Fibroblast of lung (primary cell): ENCODE measurements at regions not wholly inside any gene's neighbourhood (a gene's known extent, or its start where the extent isn't known, plus 50 kb on each side); places are given as distances from the start of the nearest gene placed in this dataset.
A peak's percentile ranks its signal among the peaks of the same experiment; 100 is the strongest.

Source experiments
- DNase-seq, 2 donors: peaks; one replicate each; pipeline versions ENCODE4 v3.0.0 to v3.0.0-alpha.2; 2010; ENCODE audit warnings: low read depth in 2 of 2
- H2AFZ ChIP-seq: 2 replicates; pipeline ENCODE4 v1.5.1; 2012; ENCODE audit warnings: low read length, control low read depth, inconsistent platforms
- H3K27ac ChIP-seq: 2 replicates; pipeline ENCODE4 v1.5.1; 2011; ENCODE audit warnings: low read length, control low read depth; ENCODE audit not compliant: insufficient read depth
- H3K27me3 ChIP-seq: 2 replicates; pipeline ENCODE4 v1.5.1; 2011; ENCODE audit warnings: mild to moderate bottlenecking, low read length; ENCODE audit not compliant: control insufficient read depth, insufficient read depth
- H3K36me3 ChIP-seq: 2 replicates; pipeline ENCODE4 v1.5.1; 2011; ENCODE audit warnings: low read length; ENCODE audit not compliant: control insufficient read depth, insufficient read depth
- H3K4me1 ChIP-seq: 2 replicates; pipeline ENCODE4 v1.5.1; 2011; ENCODE audit warnings: low read length; ENCODE audit not compliant: control insufficient read depth, insufficient read depth; ENCODE audit errors: extremely low read depth
- H3K4me2 ChIP-seq: 2 replicates; pipeline ENCODE4 v1.5.1; 2011; ENCODE audit warnings: low read length, control low read depth; ENCODE audit not compliant: insufficient read depth; ENCODE audit errors: extremely low read depth
- H3K4me3 ChIP-seq, 4 experiments: fragments of 200-600 bp in 1 of 4; sonication (generic) in 1 of 4; replicated peaks in 1 of 4; 2 replicates each; pipeline ENCODE4 v1.5.1; 2011 to 2016; ENCODE audit warnings: low read length in 4 of 4, low read depth in 3 of 4, mild to moderate bottlenecking in 3 of 4, control low read depth in 2 of 4, inconsistent platforms in 1 of 4, mixed read lengths in 1 of 4; ENCODE audit not compliant: insufficient read depth in 1 of 4; ENCODE audit errors: control extremely low read depth in 1 of 4
- H3K79me2 ChIP-seq: 2 replicates; pipeline ENCODE4 v1.5.1; 2012; ENCODE audit warnings: mild to moderate bottlenecking, low read length, inconsistent platforms; ENCODE audit not compliant: control insufficient read depth, insufficient read depth
- H3K9ac ChIP-seq: 2 replicates; pipeline ENCODE4 v1.5.1; 2011; ENCODE audit warnings: mild to moderate bottlenecking, low read length, control low read depth; ENCODE audit not compliant: insufficient read depth
- H3K9me3 ChIP-seq: 2 replicates; pipeline ENCODE4 v1.5.1; 2012; ENCODE audit warnings: low read depth, low read length; ENCODE audit not compliant: control insufficient read depth, insufficient read depth
- H4K20me1 ChIP-seq: 2 replicates; pipeline ENCODE4 v1.5.1; 2011; ENCODE audit warnings: low read length; ENCODE audit not compliant: control insufficient read depth, insufficient read depth; ENCODE audit errors: extremely low read depth
- EZH2 ChIP-seq: IDR thresholded peaks from 2 replicates; pipeline ENCODE4 v1.5.1; 2012; ENCODE audit warnings: low read length, control low read depth, mild to moderate bottlenecking; ENCODE audit errors: missing control alignments
- TF ChIP-seq, protein P1 (sequence below), 2 donors: IDR thresholded peaks in 1 of 2; conservative IDR thresholded peaks in 1 of 2; 1 replicate in 1 of 2; 2 replicates in 1 of 2; pipeline ENCODE4 v1.5.1; 2011 to 2012; ENCODE audit warnings: low read length in 2 of 2, control low read depth in 1 of 2, inconsistent platforms in 1 of 2, low read depth in 1 of 2, mild to moderate bottlenecking in 1 of 2

DNA sequence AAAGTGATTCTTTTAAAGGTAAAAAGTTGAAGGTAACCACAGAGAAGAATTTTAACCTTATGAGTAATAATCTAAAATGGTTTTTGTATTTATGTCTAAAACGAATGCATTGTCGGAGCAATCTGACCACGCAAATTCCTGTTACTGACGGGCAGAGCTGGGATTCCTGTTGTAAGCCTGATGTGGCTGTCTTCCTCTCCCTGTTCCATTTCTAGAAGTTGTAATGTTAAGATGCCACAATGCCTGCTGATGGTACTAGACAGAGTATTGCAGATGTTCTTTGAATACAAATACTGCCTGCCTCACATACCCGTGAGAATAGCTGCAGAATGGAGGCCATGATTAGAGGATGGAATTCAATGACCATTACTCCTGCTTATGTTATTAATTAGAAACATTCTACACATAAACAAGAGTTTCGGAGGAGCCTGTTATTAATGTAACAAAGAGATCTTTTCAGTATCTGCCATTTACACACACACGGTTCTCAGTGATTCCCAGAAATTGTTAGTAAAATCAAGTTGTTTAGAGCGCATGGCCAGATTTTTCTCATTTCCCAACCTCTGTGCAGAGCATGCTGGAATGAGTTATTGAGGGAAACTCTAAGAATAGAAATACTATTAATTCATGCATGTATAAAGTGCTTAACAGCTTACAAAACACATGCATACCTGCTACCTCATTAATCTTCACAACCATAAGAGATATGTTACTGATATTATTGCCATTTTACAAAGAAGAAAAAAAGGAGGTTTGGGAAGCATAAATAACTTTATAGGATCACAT is 196.8 kb downstream of the PTN start:
- no peaks in the 10 kb centered on the region for H4K20me1 ChIP-seq
- no peaks in the 10 kb centered on the region for H3K79me2 ChIP-seq
- peak overlapping the region; percentile 65 for H2AFZ ChIP-seq
- H3K9me3 ChIP-seq = no peaks in the 10 kb centered on the region
- H3K36me3 ChIP-seq = no peaks in the 10 kb centered on the region
- H3K27ac ChIP-seq = peak overlapping the region; percentile 56
- peak overlapping the region in 2 of 4 experiments; percentile 4 to 37 for H3K4me3 ChIP-seq
- H3K9ac ChIP-seq = no peak overlapping the region
- TF ChIP-seq, protein P1, sequence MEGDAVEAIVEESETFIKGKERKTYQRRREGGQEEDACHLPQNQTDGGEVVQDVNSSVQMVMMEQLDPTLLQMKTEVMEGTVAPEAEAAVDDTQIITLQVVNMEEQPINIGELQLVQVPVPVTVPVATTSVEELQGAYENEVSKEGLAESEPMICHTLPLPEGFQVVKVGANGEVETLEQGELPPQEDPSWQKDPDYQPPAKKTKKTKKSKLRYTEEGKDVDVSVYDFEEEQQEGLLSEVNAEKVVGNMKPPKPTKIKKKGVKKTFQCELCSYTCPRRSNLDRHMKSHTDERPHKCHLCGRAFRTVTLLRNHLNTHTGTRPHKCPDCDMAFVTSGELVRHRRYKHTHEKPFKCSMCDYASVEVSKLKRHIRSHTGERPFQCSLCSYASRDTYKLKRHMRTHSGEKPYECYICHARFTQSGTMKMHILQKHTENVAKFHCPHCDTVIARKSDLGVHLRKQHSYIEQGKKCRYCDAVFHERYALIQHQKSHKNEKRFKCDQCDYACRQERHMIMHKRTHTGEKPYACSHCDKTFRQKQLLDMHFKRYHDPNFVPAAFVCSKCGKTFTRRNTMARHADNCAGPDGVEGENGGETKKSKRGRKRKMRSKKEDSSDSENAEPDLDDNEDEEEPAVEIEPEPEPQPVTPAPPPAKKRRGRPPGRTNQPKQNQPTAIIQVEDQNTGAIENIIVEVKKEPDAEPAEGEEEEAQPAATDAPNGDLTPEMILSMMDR (conservative IDR thresholded peaks at IDR 0.05 in 1 of 2, IDR thresholded peaks at IDR 0.05 in 1 of 2; ENCODE audit: low read depth in 1 of 2, low read length in 2 of 2) = no peak
- no peak for TF ChIP-seq EZH2
- peak; percentile 48 to 98 for DNase-seq
- H3K4me1 ChIP-seq = peaks cover 9% of the 10 kb centered on the region
- no peaks in the 10 kb centered on the region for H3K27me3 ChIP-seq
- peak overlapping the region; percentile 54 for H3K4me2 ChIP-seq

DNA sequence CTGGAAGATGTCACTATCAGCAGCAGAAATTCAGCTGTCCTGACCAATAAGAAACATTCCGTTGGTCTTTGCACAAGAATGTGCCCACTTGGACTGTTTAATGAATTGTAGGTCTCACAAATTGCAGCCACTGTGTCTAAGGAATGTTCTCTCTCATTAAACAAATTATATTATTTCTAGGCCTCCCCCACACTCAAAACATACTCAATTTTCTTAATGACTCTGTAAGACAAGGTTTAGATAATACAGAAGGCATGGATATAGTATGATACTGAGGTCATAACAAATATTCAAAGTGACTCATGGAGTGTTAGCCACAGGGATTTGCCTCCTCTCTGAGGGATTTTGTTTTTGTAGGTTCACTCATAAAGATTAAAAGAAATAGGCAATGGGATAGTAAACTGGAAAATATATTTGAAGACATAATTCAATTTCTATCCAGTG is 197.5 kb downstream of the PTN start:
- TF ChIP-seq EZH2 = no peak
- TF ChIP-seq, protein P1 (conservative IDR thresholded peaks at IDR 0.05 in 1 of 2, IDR thresholded peaks at IDR 0.05 in 1 of 2; ENCODE audit: low read depth in 1 of 2, low read length in 2 of 2) = no peak
- Histone ChIP-seq H4K20me1 (no peaks in the 10 kb centered on the region), H3K36me3 (no peaks in the 10 kb centered on the region), H3K4me2 (peak overlapping the region; percentile 44), H3K9me3 (no peaks in the 10 kb centered on the region), H3K27me3 (no peaks in the 10 kb centered on the region), H3K4me3 (peak overlapping the region in 1 of 4 experiments; percentile 37), H3K27ac (peak overlapping the region; percentile 56), H2AFZ (no peak overlapping the region), H3K4me1 (peaks cover 9% of the 10 kb centered on the region), H3K79me2 (no peaks in the 10 kb centered on the region), H3K9ac (no peak overlapping the region)
- peak; percentile 66 to 98 for DNase-seq

DNA sequence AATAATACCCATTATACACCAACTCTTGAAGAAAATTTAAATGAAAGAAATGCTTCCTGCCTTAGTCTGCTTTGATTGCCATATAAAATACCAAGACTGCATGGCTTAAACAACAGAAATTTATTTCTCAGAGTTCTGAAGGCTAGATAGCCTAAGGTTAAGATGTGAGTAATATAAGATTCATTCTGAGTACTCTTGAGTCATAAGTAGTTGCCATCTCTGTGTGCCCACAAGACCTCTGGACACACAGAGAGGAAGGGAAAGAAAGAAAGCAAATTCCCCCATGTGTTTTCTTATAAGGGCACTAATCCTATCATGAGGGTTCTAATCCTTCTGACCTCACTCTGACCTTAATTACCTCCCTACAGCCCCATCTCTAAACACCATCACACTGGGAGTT is 201.2 kb downstream of the PTN start:
- peak; percentile 16 to 59 for DNase-seq
- no peak for TF ChIP-seq EZH2
- TF ChIP-seq, protein P1 (conservative IDR thresholded peaks at IDR 0.05 in 1 of 2, IDR thresholded peaks at IDR 0.05 in 1 of 2; ENCODE audit: low read depth in 1 of 2, low read length in 2 of 2) = no peak
- no peak overlapping the region for H2AFZ ChIP-seq
- H3K79me2 ChIP-seq = no peaks in the 10 kb centered on the region
- H3K4me1 ChIP-seq = peaks cover 9% of the 10 kb centered on the region
- H3K36me3 ChIP-seq = no peaks in the 10 kb centered on the region
- H3K9me3 ChIP-seq = no peaks in the 10 kb centered on the region
- H3K9ac ChIP-seq = no peak overlapping the region
- no peak overlapping the region for H3K4me2 ChIP-seq
- H3K27ac ChIP-seq = no peak overlapping the region
- H3K27me3 ChIP-seq = no peaks in the 10 kb centered on the region
- H3K4me3 ChIP-seq = no peak overlapping the region
- H4K20me1 ChIP-seq = no peaks in the 10 kb centered on the region
